ENCODE measurements at regions not wholly inside any gene's neighbourhood (a gene's known extent, or its start where the extent isn't known, plus 50 kb on each side); places are given as distances from the start of the nearest gene placed in this dataset.

DNA sequence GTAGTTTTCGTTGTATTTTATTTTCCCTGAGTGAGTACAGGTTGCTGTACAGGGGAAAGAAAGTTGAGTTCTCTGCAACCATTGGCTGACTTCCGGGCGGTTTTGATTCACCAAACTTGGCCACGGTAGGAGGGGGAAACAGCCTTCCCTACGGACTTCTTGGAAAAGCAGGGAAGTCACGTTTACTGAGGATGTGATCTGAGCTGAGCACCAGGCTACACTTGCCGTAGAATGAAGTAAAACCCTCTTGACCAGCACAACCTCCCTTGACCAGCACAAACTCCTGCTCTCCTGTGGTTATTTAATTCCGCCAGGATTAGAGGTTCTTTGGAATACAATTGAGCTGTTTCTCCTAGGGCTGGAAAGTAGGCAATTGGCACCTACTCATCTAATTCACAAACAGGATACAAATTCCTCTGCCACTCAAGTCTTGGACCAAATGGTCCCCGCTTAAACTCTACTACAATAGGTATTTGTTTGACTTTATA lies 242.0 kb upstream of the RBFOX1 start:
- TF ChIP-seq, protein P1, sequence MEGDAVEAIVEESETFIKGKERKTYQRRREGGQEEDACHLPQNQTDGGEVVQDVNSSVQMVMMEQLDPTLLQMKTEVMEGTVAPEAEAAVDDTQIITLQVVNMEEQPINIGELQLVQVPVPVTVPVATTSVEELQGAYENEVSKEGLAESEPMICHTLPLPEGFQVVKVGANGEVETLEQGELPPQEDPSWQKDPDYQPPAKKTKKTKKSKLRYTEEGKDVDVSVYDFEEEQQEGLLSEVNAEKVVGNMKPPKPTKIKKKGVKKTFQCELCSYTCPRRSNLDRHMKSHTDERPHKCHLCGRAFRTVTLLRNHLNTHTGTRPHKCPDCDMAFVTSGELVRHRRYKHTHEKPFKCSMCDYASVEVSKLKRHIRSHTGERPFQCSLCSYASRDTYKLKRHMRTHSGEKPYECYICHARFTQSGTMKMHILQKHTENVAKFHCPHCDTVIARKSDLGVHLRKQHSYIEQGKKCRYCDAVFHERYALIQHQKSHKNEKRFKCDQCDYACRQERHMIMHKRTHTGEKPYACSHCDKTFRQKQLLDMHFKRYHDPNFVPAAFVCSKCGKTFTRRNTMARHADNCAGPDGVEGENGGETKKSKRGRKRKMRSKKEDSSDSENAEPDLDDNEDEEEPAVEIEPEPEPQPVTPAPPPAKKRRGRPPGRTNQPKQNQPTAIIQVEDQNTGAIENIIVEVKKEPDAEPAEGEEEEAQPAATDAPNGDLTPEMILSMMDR (IDR thresholded peaks at IDR 0.05): no peak
- no peak for ATAC-seq (ENCODE audit: low FRiP score)

DNA sequence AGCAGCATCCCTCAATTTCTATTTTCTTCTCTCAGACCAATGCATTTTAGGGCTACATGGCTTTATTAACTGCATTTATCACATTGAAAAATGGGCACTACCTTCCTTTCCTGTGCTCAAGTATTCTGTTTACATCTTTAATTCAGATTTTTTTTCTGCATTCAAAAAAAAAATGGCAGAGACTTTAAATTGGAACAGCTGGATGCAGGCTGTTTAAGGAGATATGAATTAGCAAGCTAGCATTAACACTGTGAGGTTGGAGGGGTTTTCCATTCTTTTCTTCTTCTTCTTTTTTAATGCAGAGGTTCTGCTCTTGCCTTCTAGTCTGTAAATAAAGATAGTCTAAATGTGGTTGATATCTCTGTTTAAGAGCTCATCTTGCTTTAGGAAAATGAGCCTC lies 242.9 kb upstream of the RBFOX1 start:
- DNase-seq (ENCODE audit: low spot score) (no peak), ATAC-seq (ENCODE audit: low FRiP score) (no peak)
- TF ChIP-seq, protein P1 (IDR thresholded peaks at IDR 0.05): no peak

More for the DNA sequence above, 242.0 kb upstream of the RBFOX1 start:
- DNase-seq (ENCODE audit: low spot score): no peak

DNA sequence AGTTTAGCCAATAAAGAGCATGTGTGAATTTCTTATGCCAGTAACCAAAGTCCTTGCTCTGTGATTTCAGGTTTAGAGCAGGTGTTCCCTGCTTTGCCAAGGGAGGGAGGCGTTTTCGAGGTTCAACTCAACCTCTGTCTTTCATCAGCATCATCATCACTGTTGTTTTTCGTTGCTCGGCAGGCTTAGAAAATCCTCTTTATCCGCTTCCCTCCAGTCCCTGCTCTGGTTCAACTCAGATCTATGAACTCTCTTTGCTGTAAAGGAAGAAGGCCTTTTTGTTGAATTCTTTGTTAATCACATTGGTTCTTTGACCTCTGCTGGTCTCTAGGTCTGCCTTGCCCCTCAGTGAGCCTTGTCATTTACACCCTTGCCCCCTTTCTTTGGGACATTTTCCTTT lies 243.9 kb upstream of the RBFOX1 start:
- TF ChIP-seq, protein P1 (IDR thresholded peaks at IDR 0.05): no peak

DNA sequence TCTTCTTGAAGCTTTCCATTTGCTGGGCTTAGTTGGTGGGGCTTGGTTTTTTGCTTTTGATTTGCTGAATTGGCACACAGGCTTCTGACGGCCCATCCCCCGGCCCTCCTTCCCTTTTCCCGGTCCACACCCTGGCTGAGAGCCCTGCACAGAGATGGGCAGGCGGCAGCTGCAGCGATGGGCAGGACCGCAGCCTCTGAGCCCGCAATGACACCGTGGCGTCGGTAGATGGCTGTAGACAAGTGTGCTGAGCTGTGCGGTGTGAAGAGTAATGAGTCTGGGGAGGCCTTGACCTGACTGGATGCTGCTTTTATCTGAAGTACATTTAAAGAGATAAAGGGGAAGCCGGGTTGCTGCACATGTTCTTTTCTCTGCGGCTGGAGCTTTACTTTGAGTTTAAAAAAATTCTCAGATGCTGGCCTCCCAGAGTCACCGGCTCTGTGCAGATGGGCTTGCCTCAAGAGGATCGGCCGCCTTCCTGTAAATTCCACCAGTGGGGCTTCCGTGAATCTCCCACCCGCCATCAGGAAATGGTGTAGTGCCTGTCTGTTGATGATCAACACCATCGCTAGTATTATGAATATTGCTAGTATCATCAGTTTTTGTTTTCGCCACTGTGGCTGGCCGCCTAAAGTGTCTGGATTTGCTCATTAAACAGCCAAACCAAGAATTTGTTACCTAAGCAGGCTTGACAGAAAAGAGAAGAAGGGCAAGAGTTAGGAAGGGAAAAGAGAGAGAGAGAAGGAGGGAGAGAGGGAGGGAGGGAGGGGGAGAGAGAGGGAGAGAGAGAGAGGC lies 245.6 kb upstream of the RBFOX1 start:
- DNase-seq (ENCODE audit: low spot score) (no peak), ATAC-seq (ENCODE audit: low FRiP score) (peak; percentile 76)

More for the DNA sequence above, 243.9 kb upstream of the RBFOX1 start:
- DNase-seq (ENCODE audit: low spot score) (no peak), ATAC-seq (ENCODE audit: low FRiP score) (no peak)

DNA sequence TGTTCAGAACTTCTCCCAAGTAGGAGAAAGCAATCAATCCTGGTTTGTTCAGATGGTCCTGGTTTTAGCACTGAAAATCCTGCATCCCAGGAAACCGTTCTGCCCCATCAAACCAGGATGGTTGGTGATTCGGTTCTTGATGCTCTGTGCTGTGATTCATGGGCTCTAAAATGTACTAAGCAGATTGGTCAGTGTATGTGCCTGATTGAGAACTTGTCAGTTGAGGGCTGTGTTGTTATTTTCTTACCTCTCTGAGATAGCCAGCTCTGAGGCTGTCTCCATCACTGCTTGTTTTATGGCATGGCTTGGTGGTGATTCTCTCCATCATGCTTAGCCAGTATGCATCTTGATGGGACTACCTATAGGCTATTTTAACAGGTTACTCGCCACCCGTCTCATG lies 246.9 kb upstream of the RBFOX1 start:
- no peak for DNase-seq (ENCODE audit: low spot score)
- TF ChIP-seq, protein P1 (IDR thresholded peaks at IDR 0.05): no peak
- ATAC-seq (ENCODE audit: low FRiP score): no peak

More for the DNA sequence above, 245.6 kb upstream of the RBFOX1 start:
- TF ChIP-seq, protein P1 (IDR thresholded peaks at IDR 0.05): no peak

DNA sequence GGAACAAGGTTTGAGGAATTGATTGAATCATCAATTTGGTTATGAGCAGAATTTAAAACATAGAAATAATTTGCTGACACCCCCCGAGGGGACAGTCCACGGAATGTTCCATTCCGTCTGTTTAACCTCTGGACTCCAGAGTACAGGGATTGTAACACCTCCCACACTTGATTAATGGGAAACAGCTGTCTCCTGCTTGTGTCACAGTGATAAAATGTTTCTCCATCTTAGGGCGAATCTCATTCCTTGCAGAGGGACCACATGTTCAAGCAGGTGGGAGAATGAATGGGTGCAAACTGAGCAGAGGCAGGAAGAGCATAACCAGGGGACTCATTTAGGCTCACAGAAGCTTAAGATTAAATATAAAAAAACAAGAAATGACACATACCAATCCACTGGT lies 249.5 kb upstream of the RBFOX1 start:
- TF ChIP-seq, protein P1 (IDR thresholded peaks at IDR 0.05): no peak
- DNase-seq (ENCODE audit: low spot score) (no peak), ATAC-seq (ENCODE audit: low FRiP score) (no peak)

DNA sequence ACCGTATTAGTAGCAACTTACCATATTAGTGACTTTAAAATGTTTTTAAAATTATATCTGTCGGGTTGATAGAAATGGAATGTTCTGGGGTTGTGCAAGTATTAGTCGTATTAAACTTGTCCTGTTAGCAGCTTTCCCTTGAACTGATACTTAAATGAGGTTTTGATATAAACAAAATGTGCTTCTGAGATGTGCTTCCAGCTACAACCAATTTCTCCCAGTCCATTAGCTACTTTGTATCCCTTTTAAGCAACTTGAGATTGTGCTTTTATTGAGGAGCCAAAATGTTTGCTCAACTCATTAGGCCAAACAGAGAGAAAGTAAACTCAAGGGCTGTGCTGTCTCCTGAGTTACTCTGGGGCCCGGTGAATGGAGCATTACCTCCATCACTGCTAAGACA lies 255.0 kb upstream of the RBFOX1 start:
- no peak for DNase-seq (ENCODE audit: low spot score)
- TF ChIP-seq, protein P1 (IDR thresholded peaks at IDR 0.05): no peak
- ATAC-seq (ENCODE audit: low FRiP score): no peak
